H1 (cell line): ENCODE measurements at regions not wholly inside any gene's neighbourhood (a gene's known extent, or its start where the extent isn't known, plus 50 kb on each side); places are given as distances from the start of the nearest gene placed in this dataset.

Experiments used
- CTCF ChIA-PET: fragments of 300-600 bp; sonication (Branson Sonifier 250); formaldehyde crosslinking; loops from one replicate; lab custom pipeline; 2021; ENCODE audit not compliant: partially characterized antibody; lab: Charles Lee
- POLR2A ChIA-PET: fragments of 300-600 bp; sonication (Branson Sonifier 250); formaldehyde crosslinking; loops from one replicate; lab custom pipeline; 2021; ENCODE audit warnings: inconsistent platforms; ENCODE audit not compliant: partially characterized antibody; lab: Charles Lee
- DNase-seq, 2 experiments: peaks; one replicate each; pipeline versions ENCODE4 v3.0.0 to v3.0.0-alpha.2; 2010 to 2022; ENCODE audit warnings: low spot score in 2 of 2, low read depth in 1 of 2, mixed read lengths in 1 of 2
- FAIRE-seq: peaks from 2 replicates; lab custom pipeline; 2011; peaks lifted over from hg19 to GRCh38; lab: Jason Lieb, UNC
- H2AFZ ChIP-seq: 2 replicates; pipeline ENCODE4 v1.8.1; 2012; ENCODE audit warnings: low read length, inconsistent platforms
- H2AK5ac ChIP-seq: 2 replicates; pipeline ENCODE4 v1.6.1; 2013; ENCODE audit warnings: low read depth, low read length
- H2BK120ac ChIP-seq: replicated peaks from 2 replicates; pipeline ENCODE3; 2013; ENCODE audit warnings: low read depth, low read length, inconsistent platforms
- H2BK12ac ChIP-seq: 2 replicates; pipeline ENCODE4 v1.6.1; 2013; ENCODE audit warnings: low read depth, low read length
- H2BK15ac ChIP-seq: 2 replicates; pipeline ENCODE4 v1.6.1; 2013; ENCODE audit warnings: low read length
- H2BK20ac ChIP-seq: 2 replicates; pipeline ENCODE4 v1.6.1; 2013; ENCODE audit warnings: low read length
- H2BK5ac ChIP-seq: 2 replicates; pipeline ENCODE4 v1.6.1; 2013; ENCODE audit warnings: low read depth, low read length
- H3K14ac ChIP-seq: 2 replicates; pipeline ENCODE4 v1.6.1; 2013; ENCODE audit warnings: inconsistent platforms; ENCODE audit not compliant: insufficient read length
- H3K18ac ChIP-seq: 2 replicates; pipeline ENCODE4 v1.6.1; 2013; ENCODE audit warnings: low read length; ENCODE audit errors: extremely low read depth
- H3K23ac ChIP-seq: 2 replicates; pipeline ENCODE4 v1.6.1; 2013; ENCODE audit warnings: inconsistent platforms; ENCODE audit not compliant: insufficient read length
- H3K23me2 ChIP-seq: 2 replicates; pipeline ENCODE4 v1.6.1; 2013; ENCODE audit warnings: low read depth, low read length
- H3K27ac ChIP-seq: 2 replicates; pipeline ENCODE4 v1.6.1; 2011; ENCODE audit warnings: low read depth, low read length, inconsistent platforms
- H3K27me3 ChIP-seq, 4 experiments: replicated peaks in 1 of 4; 1 replicate in 1 of 4; 2 replicates in 3 of 4; pipeline versions ENCODE4 v1.6.1 to v1.8.1; 2011 to 2013; ENCODE audit warnings: low read length in 3 of 4, mild to moderate bottlenecking in 3 of 4, inconsistent platforms in 2 of 4, mixed read lengths in 2 of 4, moderate library complexity in 1 of 4; ENCODE audit not compliant: control insufficient read depth in 3 of 4, insufficient read depth in 3 of 4; ENCODE audit errors: extremely low read depth in 1 of 4
- H3K36me3 ChIP-seq, 4 experiments: 2 replicates each; pipeline versions ENCODE4 v1.6.1 to v1.8.1; 2011 to 2013; ENCODE audit warnings: mild to moderate bottlenecking in 4 of 4, low read length in 3 of 4, moderate library complexity in 2 of 4, control low read depth in 1 of 4, inconsistent platforms in 1 of 4; ENCODE audit not compliant: insufficient read depth in 4 of 4, control insufficient read depth in 2 of 4
- H3K4ac ChIP-seq: replicated peaks from 2 replicates; pipeline ENCODE3; 2013; ENCODE audit warnings: low read length, low read depth, mixed read lengths, inconsistent platforms; ENCODE audit not compliant: insufficient read length
- H3K4me1 ChIP-seq, 4 experiments: replicated peaks in 1 of 4; 1 replicate in 1 of 4; 2 replicates in 3 of 4; pipeline versions ENCODE4 v1.6.1 to v1.8.1; 2011 to 2013; ENCODE audit warnings: low read length in 3 of 4, inconsistent platforms in 2 of 4, mixed read lengths in 1 of 4; ENCODE audit not compliant: insufficient read depth in 4 of 4, control insufficient read depth in 3 of 4
- H3K4me2 ChIP-seq, 2 experiments: 2 replicates each; pipeline versions ENCODE4 v1.6.1 to v1.8.1; 2011 to 2013; ENCODE audit warnings: low read depth in 2 of 2, low read length in 2 of 2, control low read depth in 1 of 2, inconsistent platforms in 1 of 2, mild to moderate bottlenecking in 1 of 2; ENCODE audit not compliant: insufficient read depth in 1 of 2
- H3K4me3 ChIP-seq, 4 experiments: fragments of 200-600, 300-600 bp in 1 of 4; sonication (generic), shearing (Covaris generic), sonication (Bioruptor Twin) in 1 of 4; 2 replicates each; pipeline versions ENCODE4 v1.5.1 to v1.8.1; 2011 to 2016; ENCODE audit warnings: low read length in 4 of 4, low read depth in 3 of 4, control low read depth in 2 of 4, inconsistent platforms in 2 of 4, mild to moderate bottlenecking in 2 of 4, mixed read lengths in 1 of 4, moderate library complexity in 1 of 4; ENCODE audit not compliant: insufficient read depth in 2 of 4; ENCODE audit errors: extremely low read depth in 1 of 4
- H3K56ac ChIP-seq: replicated peaks from 2 replicates; pipeline ENCODE3; 2013; ENCODE audit warnings: low read depth, mild to moderate bottlenecking, mixed read lengths, low read length, inconsistent platforms; ENCODE audit not compliant: insufficient read length
- H3K79me1 ChIP-seq: 2 replicates; pipeline ENCODE4 v1.6.1; 2013; ENCODE audit warnings: low read depth, low read length, control low read depth
- H3K79me2 ChIP-seq, 2 experiments: 2 replicates each; pipeline versions ENCODE4 v1.6.1 to v1.8.1; 2012 to 2013; ENCODE audit warnings: low read length in 2 of 2, mild to moderate bottlenecking in 2 of 2, inconsistent platforms in 1 of 2; ENCODE audit not compliant: insufficient read depth in 2 of 2, control insufficient read depth in 1 of 2
- H3K9ac ChIP-seq, 4 experiments: replicated peaks in 1 of 4; 1 replicate in 1 of 4; 2 replicates in 3 of 4; pipeline versions ENCODE4 v1.6.1 to v1.8.1; 2011 to 2013; ENCODE audit warnings: low read depth in 3 of 4, low read length in 3 of 4, control low read depth in 2 of 4, mild to moderate bottlenecking in 2 of 4, moderate library complexity in 2 of 4, inconsistent platforms in 1 of 4; ENCODE audit errors: extremely low read depth in 1 of 4
- H3K9me3 ChIP-seq, 2 experiments: 2 replicates each; pipeline versions ENCODE4 v1.6.1 to v1.8.1; 2012 to 2013; ENCODE audit warnings: mild to moderate bottlenecking in 2 of 2, moderate library complexity in 2 of 2, control low read depth in 1 of 2, inconsistent platforms in 1 of 2, low read depth in 1 of 2, low read length in 1 of 2, mixed read lengths in 1 of 2; ENCODE audit not compliant: insufficient read depth in 2 of 2
- H4K20me1 ChIP-seq, 2 experiments: replicated peaks in 1 of 2; 2 replicates each; pipeline versions ENCODE3 to v1.8.1; 2011 to 2013; ENCODE audit warnings: inconsistent platforms in 2 of 2, low read length in 2 of 2, mild to moderate bottlenecking in 1 of 2; ENCODE audit not compliant: insufficient read depth in 2 of 2, control insufficient read depth in 1 of 2
- H4K5ac ChIP-seq: 2 replicates; pipeline ENCODE4 v1.6.1; 2013; ENCODE audit warnings: low read length, low read depth, mixed read lengths, inconsistent platforms; ENCODE audit not compliant: insufficient read length
- H4K8ac ChIP-seq: 2 replicates; pipeline ENCODE4 v1.8.0; 2013; ENCODE audit warnings: mild to moderate bottlenecking, moderate library complexity, low read length, inconsistent platforms; ENCODE audit not compliant: insufficient read depth; ENCODE audit errors: extremely low read depth
- H4K91ac ChIP-seq: replicated peaks from 2 replicates; pipeline ENCODE3; 2013; ENCODE audit warnings: low read length, mixed read lengths, inconsistent platforms; ENCODE audit not compliant: insufficient read length
- BACH1 ChIP-seq: IDR thresholded peaks from 2 replicates; pipeline ENCODE4 v1.6.1; 2012; ENCODE audit warnings: low read length, improper control_type of control experiment
- GABPA ChIP-seq: IDR thresholded peaks from 2 replicates; pipeline ENCODE4 v1.6.1; 2011; ENCODE audit warnings: mild to moderate bottlenecking, low read length, moderate library complexity, borderline replicate concordance; ENCODE audit not compliant: insufficient read depth
- PHF8 ChIP-seq: fragments of 200-600 bp; sonication (generic); conservative IDR thresholded peaks from 2 replicates; pipeline ENCODE4 v1.7.1; 2012; ENCODE audit warnings: low read depth, mild to moderate bottlenecking, inconsistent platforms, low read length, moderate library complexity
- POLR2AphosphoS5 ChIP-seq: IDR thresholded peaks from 2 replicates; pipeline ENCODE4 v1.6.1; 2011; ENCODE audit warnings: low read depth, low read length
- SP4 ChIP-seq: IDR thresholded peaks from 2 replicates; pipeline ENCODE4 v1.6.1; 2012; ENCODE audit warnings: low read length, inconsistent platforms
- ZNF274 ChIP-seq: IDR thresholded peaks from 2 replicates; pipeline ENCODE4 v1.7.0; 2012; ENCODE audit warnings: low read length, borderline replicate concordance; ENCODE audit errors: extremely low read depth
- WGBS, 2 experiments: shearing (Covaris generic) in 1 of 2; methylation state at CpG; one replicate each; pipeline versions ENCODE4 v1.1.6 to v1.1.7; 2013 to 2015; ENCODE audit warnings: low lambda C conversion rate in 2 of 2, mixed read lengths in 2 of 2, inconsistent platforms in 1 of 2, low coverage in 1 of 2, missing lambda C conversion rate in 1 of 2; ENCODE audit not compliant: insufficient replicate concordance in 2 of 2, insufficient coverage in 1 of 2, insufficient read length in 1 of 2; ENCODE audit errors: extremely low coverage in 1 of 2, missing lambda C conversion rate in 1 of 2; 5-methylcytosine and 5-hydroxymethylcytosine counted together
- TF ChIP-seq, protein P1 (sequence below): IDR thresholded peaks from 2 replicates; pipeline ENCODE4 v1.6.1; 2012; ENCODE audit warnings: inconsistent platforms

DNA sequence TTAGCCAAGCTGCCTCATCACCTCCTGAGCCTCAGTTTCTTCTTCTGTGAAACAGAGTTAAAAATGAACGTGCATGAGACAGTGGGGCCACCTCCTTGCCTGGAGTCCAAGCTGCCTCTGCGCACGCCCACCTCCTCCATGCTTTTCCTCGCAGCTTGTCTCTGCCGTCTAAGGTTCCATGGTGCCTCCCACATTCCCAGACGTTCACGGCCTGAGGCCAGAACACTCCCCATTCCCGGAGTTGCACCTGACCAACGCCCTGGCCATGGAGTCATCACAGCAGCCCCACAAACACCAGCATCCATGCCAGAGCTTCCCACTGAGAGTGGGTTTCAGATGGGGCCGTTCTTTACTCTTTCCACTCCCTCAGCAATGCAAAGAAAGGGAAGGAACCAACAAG lies 183.0 kb upstream of the FOXF1 start:
- no peak overlapping the region for H3K4ac ChIP-seq
- no peak overlapping the region for H3K14ac ChIP-seq
- H3K79me2 ChIP-seq: no peaks in the 10 kb centered on the region
- H2BK20ac ChIP-seq: no peak overlapping the region
- 90% methylated on average over 10 of the region's 10 CpGs; no CpG with 5 or more reads in 1 of the 2 experiments for WGBS, 2 experiments
- H3K23ac ChIP-seq: no peak overlapping the region
- H2BK5ac ChIP-seq: no peak overlapping the region
- H3K56ac ChIP-seq: no peak overlapping the region
- 0 out of 2 replicates have a peak overlapping the region, but pooled peaks have one; percentile 50 for H2BK12ac ChIP-seq
- H3K4me3 ChIP-seq: no peak overlapping the region
- peaks cover 5 to 6% of the 10 kb centered on the region in 2 experiments; a peak in 3 of 4 replicates for H3K9me3 ChIP-seq
- H3K9ac ChIP-seq: no peak overlapping the region
- no peak overlapping the region for H3K18ac ChIP-seq
- H3K4me1 ChIP-seq: no peaks in the 10 kb centered on the region
- no peaks in the 10 kb centered on the region for H3K36me3 ChIP-seq
- no peaks in the 10 kb centered on the region for H3K79me1 ChIP-seq
- no peaks in the 10 kb centered on the region for H3K27me3 ChIP-seq
- H4K91ac ChIP-seq: no peak overlapping the region
- H2BK120ac ChIP-seq: no peak overlapping the region
- no peak overlapping the region for H2AK5ac ChIP-seq
- ChIA-PET POLR2A (no interaction called here), CTCF (interaction anchor here (1.0 kb wide), 1 partner anchor 74 kb away, joined by 3 read pairs; no protein-coding TSS in a partner anchor)
- DNase-seq (no peak), FAIRE-seq (no peak)
- peaks cover 0 to 3% of the 10 kb centered on the region in 2 experiments for H4K20me1 ChIP-seq
- H3K23me2 ChIP-seq: no peaks in the 10 kb centered on the region
- no peak overlapping the region for H2AFZ ChIP-seq
- H2BK15ac ChIP-seq: no peak overlapping the region
- no peak overlapping the region for H3K4me2 ChIP-seq
- H3K27ac ChIP-seq: no peak overlapping the region
- H4K8ac ChIP-seq: no peak overlapping the region
- H4K5ac ChIP-seq: no peak overlapping the region
- TF ChIP-seq PHF8 (no peak), GABPA (no peak), POLR2AphosphoS5 (no peak), ZNF274 (no peak), BACH1 (no peak), SP4 (no peak)
- TF ChIP-seq, protein P1, sequence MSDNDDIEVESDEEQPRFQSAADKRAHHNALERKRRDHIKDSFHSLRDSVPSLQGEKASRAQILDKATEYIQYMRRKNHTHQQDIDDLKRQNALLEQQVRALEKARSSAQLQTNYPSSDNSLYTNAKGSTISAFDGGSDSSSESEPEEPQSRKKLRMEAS: no peak
